ENCODE measurements at regions not wholly inside any gene's neighbourhood (a gene's known extent, or its start where the extent isn't known, plus 50 kb on each side); places are given as distances from the start of the nearest gene placed in this dataset.

- no peak for TF ChIP-seq CTCF (IDR thresholded peaks at IDR 0.05; ENCODE audit: low read depth, low read length, missing input control)
- TF ChIP-seq SP1 (IDR thresholded peaks at IDR 0.05) = no peak
- TF ChIP-seq ATF3 (IDR thresholded peaks at IDR 0.05) = no peak
- TF ChIP-seq FOXA1 (IDR thresholded peaks at IDR 0.05) = no peak
- TF ChIP-seq TAF1 (conservative IDR thresholded peaks at IDR 0.05) = no peak
- no peak for TF ChIP-seq RAD21 (IDR thresholded peaks at IDR 0.05)
- no peak for TF ChIP-seq MAX (IDR thresholded peaks at IDR 0.05)
- no peak for TF ChIP-seq RXRA (IDR thresholded peaks at IDR 0.05)
- TF ChIP-seq JUND (IDR thresholded peaks at IDR 0.05) = no peak
- no peak for TF ChIP-seq HNF4A (conservative IDR thresholded peaks at IDR 0.05)
These were observed 657.5 kb upstream of the DPPA4 start for GRCh38 chr3:109994853-109995252.
